ENCODE measurements at regions not wholly inside any gene's neighbourhood (a gene's known extent, or its start where the extent isn't known, plus 50 kb on each side); places are given as distances from the start of the nearest gene placed in this dataset.

DNA sequence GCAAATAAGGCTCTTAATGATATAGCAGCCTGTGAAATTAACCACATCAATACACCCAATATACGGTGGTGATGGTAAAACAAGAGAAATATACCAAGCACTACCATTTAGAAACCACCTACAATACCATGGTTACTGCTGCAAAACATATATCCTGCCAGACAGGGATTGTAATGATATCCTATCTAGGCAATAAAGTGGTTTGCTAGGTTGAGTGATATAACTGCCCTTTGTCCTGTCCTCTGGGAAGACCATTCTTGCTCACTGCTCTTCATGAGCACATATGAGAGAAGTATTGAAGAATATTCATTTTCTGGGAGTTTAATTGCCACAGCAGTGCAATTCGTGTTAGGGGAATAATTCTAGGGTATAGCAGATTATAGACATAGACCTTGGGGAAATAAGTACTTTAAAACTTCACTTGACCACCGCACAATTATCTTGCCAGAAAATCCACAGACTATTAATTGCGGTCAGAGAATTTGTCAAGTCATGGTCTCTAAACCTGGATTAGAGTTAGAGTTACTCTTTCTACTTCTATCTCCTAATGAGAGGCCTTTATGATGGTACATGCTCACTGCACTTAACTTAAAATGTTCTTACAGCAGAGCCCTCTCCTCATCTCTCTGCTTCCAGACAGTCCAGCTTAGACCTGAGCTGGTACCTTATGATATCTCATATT lies 413.0 kb downstream of the ZNF608 start:
- TF ChIP-seq, protein P1, sequence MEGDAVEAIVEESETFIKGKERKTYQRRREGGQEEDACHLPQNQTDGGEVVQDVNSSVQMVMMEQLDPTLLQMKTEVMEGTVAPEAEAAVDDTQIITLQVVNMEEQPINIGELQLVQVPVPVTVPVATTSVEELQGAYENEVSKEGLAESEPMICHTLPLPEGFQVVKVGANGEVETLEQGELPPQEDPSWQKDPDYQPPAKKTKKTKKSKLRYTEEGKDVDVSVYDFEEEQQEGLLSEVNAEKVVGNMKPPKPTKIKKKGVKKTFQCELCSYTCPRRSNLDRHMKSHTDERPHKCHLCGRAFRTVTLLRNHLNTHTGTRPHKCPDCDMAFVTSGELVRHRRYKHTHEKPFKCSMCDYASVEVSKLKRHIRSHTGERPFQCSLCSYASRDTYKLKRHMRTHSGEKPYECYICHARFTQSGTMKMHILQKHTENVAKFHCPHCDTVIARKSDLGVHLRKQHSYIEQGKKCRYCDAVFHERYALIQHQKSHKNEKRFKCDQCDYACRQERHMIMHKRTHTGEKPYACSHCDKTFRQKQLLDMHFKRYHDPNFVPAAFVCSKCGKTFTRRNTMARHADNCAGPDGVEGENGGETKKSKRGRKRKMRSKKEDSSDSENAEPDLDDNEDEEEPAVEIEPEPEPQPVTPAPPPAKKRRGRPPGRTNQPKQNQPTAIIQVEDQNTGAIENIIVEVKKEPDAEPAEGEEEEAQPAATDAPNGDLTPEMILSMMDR (conservative IDR thresholded peaks at IDR 0.05; ENCODE audit: low read depth, low read length): no peak
- no peak for TF ChIP-seq EZH2 (IDR thresholded peaks at IDR 0.05; ENCODE audit: borderline replicate concordance, low read depth, low read length, poor library complexity, severe bottlenecking)
